Heart left ventricle (tissue), 16 donors: ENCODE measurements at regions not wholly inside any gene's neighbourhood (a gene's known extent, or its start where the extent isn't known, plus 50 kb on each side); places are given as distances from the start of the nearest gene placed in this dataset.

Experiments used
- ATAC-seq, 4 donors: fragments of 200-7000 bp; cut with Tn5 transposase; one replicate each; pipeline ENCODE4 v1.9.1; 2020 to 2022; ENCODE audit warnings: moderate library complexity in 4 of 4, mild to moderate bottlenecking in 3 of 4, moderate number of reproducible peaks in 1 of 4
- DNase-seq, 5 donors: peaks; one replicate each; pipeline ENCODE4 v3.0.0-alpha.2; 2020
- H3K27ac ChIP-seq, 12 donors: fragments of 200-600 bp; sonication (generic) in 4 of 12; one replicate each; pipeline versions ENCODE4 v1.5.0 to v1.8.0; 2016 to 2022; ENCODE audit warnings: mild to moderate bottlenecking in 2 of 12
- H3K27me3 ChIP-seq, 9 donors: fragments of 200-600 bp; sonication (generic) in 2 of 9; one replicate each; pipeline versions ENCODE4 v1.5.1 to v1.8.0; 2016 to 2022; ENCODE audit warnings: mild to moderate bottlenecking in 3 of 9
- H3K36me3 ChIP-seq, 9 donors: fragments of 200-600 bp; sonication (generic) in 2 of 9; one replicate each; pipeline versions ENCODE4 v1.5.0 to v1.8.0; 2018 to 2022; ENCODE audit warnings: mild to moderate bottlenecking in 2 of 9
- H3K4me1 ChIP-seq, 12 donors: fragments of 200-600 bp; sonication (generic) in 4 of 12; one replicate each; pipeline versions ENCODE4 v1.5.0 to v1.8.0; 2016 to 2022; ENCODE audit warnings: mild to moderate bottlenecking in 3 of 12
- H3K4me3 ChIP-seq, 12 donors: fragments of 200-600 bp; sonication (generic) in 4 of 12; one replicate each; pipeline versions ENCODE4 v1.5.0 to v1.8.0; 2017 to 2022; ENCODE audit warnings: mild to moderate bottlenecking in 9 of 12, moderate library complexity in 4 of 12
- H3K9me3 ChIP-seq, 12 donors: fragments of 200-600 bp; sonication (generic) in 4 of 12; one replicate each; pipeline versions ENCODE4 v1.5.0 to v1.8.0; 2016 to 2022; ENCODE audit warnings: mild to moderate bottlenecking in 1 of 12
- CTCF ChIP-seq, 12 donors: fragments of 200-600 bp; sonication (generic) in 4 of 12; IDR thresholded peaks; one replicate each; pipeline versions ENCODE4 v1.5.0 to v1.8.0; 2018 to 2022; ENCODE audit warnings: antibody characterized with exemption in 12 of 12, mild to moderate bottlenecking in 5 of 12
- POLR2A ChIP-seq, 2 donors: fragments of 450-650 bp; IDR thresholded peaks; one replicate each; pipeline ENCODE4 v1.6.1; 2017; ENCODE audit warnings: antibody characterized with exemption in 2 of 2, mild to moderate bottlenecking in 2 of 2, moderate library complexity in 2 of 2
- WGBS, 4 donors: extraction: QIAGEN DNeasy Blood & Tissue Kit in 2 of 4; methylation state at CpG; one replicate each; pipeline versions ENCODE4 v1.1.5 to v1.1.7; 2013 to 2018; 5-methylcytosine and 5-hydroxymethylcytosine counted together
- intact Hi-C, 10 donors: fragments of 100-400 bp; cut with DNase I; formaldehyde crosslinking; loops; one replicate each; pipeline versions ENCODE4 v1.11.1 to v1.14.2; 2022
- donor health status: ischemic (EF 13 %, LVEDD 7.1; RV severe dilation, severe dysfunction).
- donor health status: healthy with polysubstance abuse.
- donor health status: DM: no; HTN: yes; CAD: no.
- donor health status: DM: no; HTN: no; CAD: no.
- donor health status: ischemic (EF 25% LVEDD 6.9; RV normal size, moderate dysfunction).
- donor health status: ischemic (EF 25% LVEDD 5.7; RV mildly dilated, moderate dysfunction).
- donor health status: healthy.
- donor health status: DM: yes; HTN: yes; CAD: no.
- donor health status: ischemic (EF 35%, LVEDD 5.7; RV mildly dilated, moderate dysfunction).
- donor health status: nonischemic (EF 11% LVEDD 7.7; RV severe dilation, severe dysfunction).
- donor health status: DM: yes; HTN: yes; CAD: no.
- donor health status: PGD.
- donor health status: ischemic (EF 29% LVEDD 5.4; RV normal size, mild dysfunction).
- donor health status: nonischemic (EF 23%, LVEDD 6.1; RV moderate dilation, normal function).

- H3K4me1 ChIP-seq, result no peaks in the 10 kb centered on the region
Observed at GRCh38 chr21:28317177-28317950, 675.3 kb downstream of the LTN1 start.

GRCh38 chr21:28311411-28312190 lies 681.1 kb downstream of the LTN1 start:
- DNase-seq, result no peak
- Histone ChIP-seq H3K27me3 (no peaks in the 10 kb centered on the region), H3K36me3 (no peaks in the 10 kb centered on the region), H3K4me3 (no peak overlapping the region), H3K9me3 (peaks cover 0 to 18% (median 1%) of the 10 kb centered on the region in 12 donors), H3K4me1 (peaks cover 0 to 3% (median 0%) of the 10 kb centered on the region in 12 donors), H3K27ac (no peak overlapping the region)
- intact Hi-C loops, result no loop called here
- no peak for ATAC-seq
- TF ChIP-seq CTCF (IDR thresholded peaks at IDR 0.05) (no peak), POLR2A (IDR thresholded peaks at IDR 0.05) (no peak)
- 84 to 92% (median 87%) methylated on average over 2 of the region's 2 CpGs for WGBS, 4 donors

More at GRCh38 chr21:28317177-28317950, 675.3 kb downstream of the LTN1 start:
- no peaks in the 10 kb centered on the region for H3K27me3 ChIP-seq
- TF ChIP-seq CTCF (IDR thresholded peaks at IDR 0.05) (no peak), POLR2A (IDR thresholded peaks at IDR 0.05) (no peak)
- H3K9me3 ChIP-seq, result peaks cover 0 to 33% (median 9%) of the 10 kb centered on the region in 12 donors
- DNase-seq, result no peak
- H3K36me3 ChIP-seq, result no peaks in the 10 kb centered on the region
- intact Hi-C loops, result no loop called here
- no peak overlapping the region for H3K27ac ChIP-seq
- 89 to 93% (median 92%) methylated on average over 3 of the region's 3 CpGs for WGBS, 4 donors
- ATAC-seq, result no peak
- no peak overlapping the region for H3K4me3 ChIP-seq

DNA sequence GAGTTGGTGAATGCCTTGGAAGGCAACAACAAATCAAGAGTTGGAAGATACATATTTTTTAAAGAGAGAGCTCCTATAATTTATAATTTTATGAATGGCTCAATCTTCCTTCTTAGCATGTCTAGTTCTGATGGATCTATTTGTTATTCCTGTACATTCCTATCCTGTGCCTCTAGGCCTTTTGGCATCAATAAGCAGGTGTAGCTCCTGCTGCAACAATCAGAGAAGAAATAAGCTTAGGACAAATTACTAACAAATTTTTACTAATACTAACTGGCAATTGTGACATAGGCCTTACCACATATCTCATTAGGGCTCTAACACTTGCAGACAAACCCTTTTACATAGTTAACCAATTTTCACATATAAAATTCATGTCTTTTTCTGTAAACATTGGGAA lies 682.0 kb downstream of the LTN1 start:
- peaks cover 0 to 3% (median 0%) of the 10 kb centered on the region in 12 donors for H3K4me1 ChIP-seq
- H3K9me3 ChIP-seq, result peaks cover 0 to 18% (median 1%) of the 10 kb centered on the region in 12 donors
- H3K4me3 ChIP-seq, result no peak overlapping the region
- TF ChIP-seq POLR2A (IDR thresholded peaks at IDR 0.05) (no peak), CTCF (IDR thresholded peaks at IDR 0.05) (no peak)
- DNase-seq, result no peak
- H3K27me3 ChIP-seq, result no peaks in the 10 kb centered on the region
- intact Hi-C loops, result no loop called here
- no peak overlapping the region for H3K27ac ChIP-seq
- ATAC-seq, result no peak
- H3K36me3 ChIP-seq, result no peaks in the 10 kb centered on the region

DNA sequence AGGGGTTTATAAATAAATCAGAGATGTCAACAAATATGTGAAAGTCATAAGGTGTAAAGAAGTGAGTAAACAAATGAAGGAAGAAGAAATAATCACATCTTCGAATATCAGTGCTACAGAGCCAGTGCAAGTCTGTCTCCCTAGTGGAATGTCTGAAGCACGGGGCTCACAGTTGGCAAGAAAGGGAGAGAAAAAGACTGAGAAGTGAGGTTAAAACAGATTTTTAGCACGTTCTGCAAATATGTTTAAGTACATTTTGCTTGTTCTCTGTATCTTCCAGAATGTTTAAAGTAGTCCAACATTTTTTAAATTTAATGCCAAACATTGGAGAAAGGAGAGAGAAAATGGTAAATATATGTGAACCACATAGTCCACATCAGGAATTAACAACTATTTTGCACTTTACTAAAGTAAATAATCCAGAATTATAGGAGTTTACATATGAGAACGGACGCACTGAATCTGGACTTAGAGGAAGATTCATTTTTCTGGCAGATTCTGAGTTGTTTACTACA lies 682.4 kb downstream of the LTN1 start:
- no peak for TF ChIP-seq CTCF (IDR thresholded peaks at IDR 0.05)
- no peak for TF ChIP-seq POLR2A (IDR thresholded peaks at IDR 0.05)
- peaks cover 0 to 18% (median 1%) of the 10 kb centered on the region in 12 donors for H3K9me3 ChIP-seq
- ATAC-seq (no peak), DNase-seq (no peak)
- WGBS, 4 donors, result 72 to 82% (median 80%) methylated on average over 5 of the region's 5 CpGs
- intact Hi-C loops, result no loop called here
- peaks cover 0 to 3% (median 0%) of the 10 kb centered on the region in 12 donors for H3K4me1 ChIP-seq
- H3K27ac ChIP-seq, result no peak overlapping the region
- no peaks in the 10 kb centered on the region for H3K27me3 ChIP-seq
- H3K36me3 ChIP-seq, result no peaks in the 10 kb centered on the region
- no peak overlapping the region for H3K4me3 ChIP-seq
